Psoas muscle (tissue), 7 donors: ENCODE measurements at regions not wholly inside any gene's neighbourhood (a gene's known extent, or its start where the extent isn't known, plus 50 kb on each side); places are given as distances from the start of the nearest gene placed in this dataset.

Experiments used
- ATAC-seq, 4 donors: fragments of 200-7000 bp; cut with Tn5 transposase; one replicate each; pipeline ENCODE4 v1.9.1; 2020; ENCODE audit warnings: moderate library complexity in 3 of 4, mild to moderate bottlenecking in 2 of 4
- DNase-seq, 2 donors: peaks; one replicate each; pipeline ENCODE4 v3.0.0-alpha.2; 2020
- H3K27ac ChIP-seq: fragments of 200-600 bp; one replicate; pipeline ENCODE4 v1.8.0; 2022
- H3K27me3 ChIP-seq, 3 donors: fragments of 200-600 bp in 1 of 3; one replicate each; pipeline versions ENCODE4 v1.6.1 to v1.8.0; 2013 to 2022; ENCODE audit warnings: low read length in 2 of 3, mild to moderate bottlenecking in 2 of 3, moderate library complexity in 1 of 3; ENCODE audit not compliant: insufficient read depth in 3 of 3
- H3K36me3 ChIP-seq, 2 donors: fragments of 200-600 bp in 1 of 2; one replicate each; pipeline versions ENCODE4 v1.6.1 to v1.8.0; 2013 to 2022; ENCODE audit warnings: low read depth in 1 of 2, mild to moderate bottlenecking in 1 of 2, moderate library complexity in 1 of 2; ENCODE audit not compliant: insufficient read depth in 1 of 2
- H3K4me1 ChIP-seq: fragments of 200-600 bp; one replicate; pipeline ENCODE4 v1.8.0; 2022
- H3K4me3 ChIP-seq: fragments of 200-600 bp; one replicate; pipeline ENCODE4 v1.8.0; 2022; ENCODE audit warnings: mild to moderate bottlenecking
- H3K9me3 ChIP-seq: fragments of 200-600 bp; one replicate; pipeline ENCODE4 v1.8.0; 2022
- WGBS, 3 donors: extraction: QIAGEN DNeasy Blood & Tissue Kit; methylation state at CpG; one replicate each; pipeline versions ENCODE4 v1.1.6 to v1.1.7; 2013; 5-methylcytosine and 5-hydroxymethylcytosine counted together
- intact Hi-C, 2 donors: fragments of 100-400 bp; cut with DNase I; formaldehyde crosslinking; loops; one replicate each; pipeline versions ENCODE4 v1.11.0 to v1.14.2; 2022
- TF ChIP-seq, protein P1 (sequence below): fragments of 200-600 bp; IDR thresholded peaks from one replicate; pipeline ENCODE4 v1.8.0; 2022; ENCODE audit warnings: antibody characterized with exemption
- donor health status: healthy with polysubstance abuse.
- donor health status: DM: no; HTN: no; CAD: no; lungs with moderate emphysema.
- donor health status: Bipolar disorder and iron deficiency.
- donor health status: healthy.
- donor health status: DM: yes; HTN: yes; CAD: no.
- donor health status: DM: no; HTN: no; CAD: no.
- donor health status: DM: yes; HTN: yes; CAD: no.

DNA sequence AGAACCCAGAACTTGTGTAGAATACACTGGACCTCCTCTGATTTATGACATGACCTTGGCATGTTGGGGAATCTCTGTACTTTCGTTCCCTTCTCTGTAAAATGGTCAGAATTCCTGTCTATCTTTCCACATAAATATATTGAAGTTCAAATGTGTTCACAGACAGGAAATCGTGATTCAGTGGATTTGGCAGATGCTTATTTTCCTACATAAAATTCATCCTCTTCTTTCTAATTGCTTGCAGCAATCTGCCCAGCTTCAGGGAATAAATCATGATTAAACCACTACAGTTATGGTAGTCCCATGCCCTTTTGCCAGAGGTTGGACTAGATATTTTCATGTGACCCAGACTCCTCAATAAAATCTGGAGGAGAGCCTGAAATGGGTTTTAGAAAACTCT is 52.1 kb upstream of the ARL15 start:
- ATAC-seq (no peak), DNase-seq (no peak)
- no peaks in the 10 kb centered on the region for H3K36me3 ChIP-seq
- intact Hi-C loops = no loop called here
- 68 to 72% (median 71%) methylated on average over 2 of the region's 2 CpGs for WGBS, 3 donors
- H3K4me1 ChIP-seq = no peaks in the 10 kb centered on the region
- no peaks in the 10 kb centered on the region for H3K9me3 ChIP-seq
- no peak overlapping the region for H3K27ac ChIP-seq
- H3K27me3 ChIP-seq = no peaks in the 10 kb centered on the region
- H3K4me3 ChIP-seq = no peak overlapping the region
- TF ChIP-seq, protein P1, sequence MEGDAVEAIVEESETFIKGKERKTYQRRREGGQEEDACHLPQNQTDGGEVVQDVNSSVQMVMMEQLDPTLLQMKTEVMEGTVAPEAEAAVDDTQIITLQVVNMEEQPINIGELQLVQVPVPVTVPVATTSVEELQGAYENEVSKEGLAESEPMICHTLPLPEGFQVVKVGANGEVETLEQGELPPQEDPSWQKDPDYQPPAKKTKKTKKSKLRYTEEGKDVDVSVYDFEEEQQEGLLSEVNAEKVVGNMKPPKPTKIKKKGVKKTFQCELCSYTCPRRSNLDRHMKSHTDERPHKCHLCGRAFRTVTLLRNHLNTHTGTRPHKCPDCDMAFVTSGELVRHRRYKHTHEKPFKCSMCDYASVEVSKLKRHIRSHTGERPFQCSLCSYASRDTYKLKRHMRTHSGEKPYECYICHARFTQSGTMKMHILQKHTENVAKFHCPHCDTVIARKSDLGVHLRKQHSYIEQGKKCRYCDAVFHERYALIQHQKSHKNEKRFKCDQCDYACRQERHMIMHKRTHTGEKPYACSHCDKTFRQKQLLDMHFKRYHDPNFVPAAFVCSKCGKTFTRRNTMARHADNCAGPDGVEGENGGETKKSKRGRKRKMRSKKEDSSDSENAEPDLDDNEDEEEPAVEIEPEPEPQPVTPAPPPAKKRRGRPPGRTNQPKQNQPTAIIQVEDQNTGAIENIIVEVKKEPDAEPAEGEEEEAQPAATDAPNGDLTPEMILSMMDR = no peak

DNA sequence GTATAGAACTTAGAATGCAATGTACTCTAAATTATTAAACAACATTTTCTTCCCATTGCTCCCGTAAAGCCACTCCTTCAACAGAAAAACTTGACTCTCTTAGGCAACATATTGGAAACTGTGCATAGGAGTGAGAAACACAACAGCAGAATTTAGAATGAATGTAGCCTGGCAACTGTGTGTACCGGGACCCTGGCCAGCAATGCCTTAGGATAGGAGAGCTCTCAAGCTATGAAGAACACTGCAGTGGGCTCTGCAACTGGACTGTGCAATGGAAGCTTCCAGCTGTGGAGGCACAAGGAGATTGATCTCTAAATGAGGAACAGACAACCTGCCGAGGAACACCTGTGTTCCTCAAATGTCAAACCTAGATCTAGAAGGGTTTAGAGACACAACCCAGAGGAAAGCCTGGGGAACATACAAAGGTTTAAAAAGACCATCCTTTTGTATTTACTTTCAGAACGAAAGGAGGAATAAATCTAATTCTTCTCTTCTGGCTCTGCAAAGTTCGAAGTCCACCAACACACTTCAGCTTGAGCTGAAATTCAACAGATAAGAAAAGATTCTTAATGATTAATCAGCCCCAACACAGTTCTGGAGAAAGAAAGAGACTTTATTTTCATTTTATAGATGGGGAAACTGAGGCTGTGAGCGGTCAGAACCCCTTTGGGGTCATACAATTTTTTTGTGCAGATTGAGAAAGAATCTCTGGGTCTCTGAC is 51.5 kb upstream of the ARL15 start:
- H3K4me3 ChIP-seq = no peak overlapping the region
- no peaks in the 10 kb centered on the region for H3K27me3 ChIP-seq
- H3K27ac ChIP-seq = no peak overlapping the region
- WGBS, 3 donors = 80 to 86% (median 81%) methylated on average over 6 of the region's 6 CpGs
- DNase-seq (no peak), ATAC-seq (no peak)
- H3K9me3 ChIP-seq = no peaks in the 10 kb centered on the region
- H3K36me3 ChIP-seq = no peaks in the 10 kb centered on the region
- intact Hi-C loops = no loop called here
- TF ChIP-seq, protein P1 = no peak
- H3K4me1 ChIP-seq = no peaks in the 10 kb centered on the region

DNA sequence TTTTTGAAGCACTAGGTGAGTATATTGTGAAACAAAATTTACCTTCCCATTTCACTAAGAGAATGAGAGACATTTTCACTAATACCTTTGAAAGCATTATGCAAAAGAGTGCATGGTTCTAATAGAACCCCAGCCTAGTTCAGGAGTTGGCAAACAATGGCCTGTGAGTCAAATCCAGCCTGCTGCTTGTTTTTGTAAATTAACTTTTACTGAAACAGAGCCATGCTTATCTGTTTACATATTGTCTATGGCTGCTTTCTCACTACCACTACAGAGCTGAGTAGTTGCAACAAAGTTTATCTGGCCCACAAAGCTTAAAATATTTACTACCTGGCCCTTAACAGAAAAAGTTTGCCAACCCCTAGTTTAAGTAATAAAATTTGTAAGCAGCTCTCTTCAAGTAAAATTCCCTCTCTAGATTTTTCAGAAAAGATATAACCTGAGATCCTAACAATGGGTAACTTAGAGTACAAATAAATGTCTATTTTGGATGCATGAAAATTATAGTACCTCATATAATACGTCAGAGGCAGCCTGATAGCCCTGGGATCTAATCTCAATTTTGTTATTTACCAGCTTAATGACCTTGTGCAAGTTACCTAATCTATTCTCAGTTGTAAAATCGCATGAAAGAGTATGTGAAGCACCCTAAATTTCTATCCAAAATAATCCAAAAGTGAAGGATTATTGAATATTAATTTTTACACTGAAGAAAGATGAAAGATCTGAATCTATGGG is 50.7 kb upstream of the ARL15 start:
- H3K4me3 ChIP-seq = no peak overlapping the region
- no peaks in the 10 kb centered on the region for H3K9me3 ChIP-seq
- no peak overlapping the region for H3K27ac ChIP-seq
- H3K27me3 ChIP-seq = no peaks in the 10 kb centered on the region
- ATAC-seq = no peak
- TF ChIP-seq, protein P1 = no peak
- WGBS, 3 donors = 71 to 80% (median 77%) methylated on average over 2 of the region's 2 CpGs
- intact Hi-C loops = no loop called here
- no peak for DNase-seq
- no peaks in the 10 kb centered on the region for H3K4me1 ChIP-seq
- H3K36me3 ChIP-seq = no peaks in the 10 kb centered on the region
